ENCODE measurements at regions not wholly inside any gene's neighbourhood (a gene's known extent, or its start where the extent isn't known, plus 50 kb on each side); places are given as distances from the start of the nearest gene placed in this dataset.

- no peak overlapping the region for H3K27ac ChIP-seq
- TF ChIP-seq, protein P1, sequence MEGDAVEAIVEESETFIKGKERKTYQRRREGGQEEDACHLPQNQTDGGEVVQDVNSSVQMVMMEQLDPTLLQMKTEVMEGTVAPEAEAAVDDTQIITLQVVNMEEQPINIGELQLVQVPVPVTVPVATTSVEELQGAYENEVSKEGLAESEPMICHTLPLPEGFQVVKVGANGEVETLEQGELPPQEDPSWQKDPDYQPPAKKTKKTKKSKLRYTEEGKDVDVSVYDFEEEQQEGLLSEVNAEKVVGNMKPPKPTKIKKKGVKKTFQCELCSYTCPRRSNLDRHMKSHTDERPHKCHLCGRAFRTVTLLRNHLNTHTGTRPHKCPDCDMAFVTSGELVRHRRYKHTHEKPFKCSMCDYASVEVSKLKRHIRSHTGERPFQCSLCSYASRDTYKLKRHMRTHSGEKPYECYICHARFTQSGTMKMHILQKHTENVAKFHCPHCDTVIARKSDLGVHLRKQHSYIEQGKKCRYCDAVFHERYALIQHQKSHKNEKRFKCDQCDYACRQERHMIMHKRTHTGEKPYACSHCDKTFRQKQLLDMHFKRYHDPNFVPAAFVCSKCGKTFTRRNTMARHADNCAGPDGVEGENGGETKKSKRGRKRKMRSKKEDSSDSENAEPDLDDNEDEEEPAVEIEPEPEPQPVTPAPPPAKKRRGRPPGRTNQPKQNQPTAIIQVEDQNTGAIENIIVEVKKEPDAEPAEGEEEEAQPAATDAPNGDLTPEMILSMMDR (conservative IDR thresholded peaks at IDR 0.05), result no peak
- TF ChIP-seq ZFX (IDR thresholded peaks at IDR 0.05), result no peak
Measured at GRCh38 chr9:13020146-13021040, 245.6 kb downstream of the LURAP1L start.

- no peak overlapping the region for H3K27ac ChIP-seq
- TF ChIP-seq, protein P1 (conservative IDR thresholded peaks at IDR 0.05), result no peak
- no peak for TF ChIP-seq ZFX (IDR thresholded peaks at IDR 0.05)
Measured at GRCh38 chr9:13022756-13023155, 247.9 kb downstream of the LURAP1L start.

- H3K27ac ChIP-seq, result no peak overlapping the region
- TF ChIP-seq, protein P1 (conservative IDR thresholded peaks at IDR 0.05), result no peak
- no peak for TF ChIP-seq ZFX (IDR thresholded peaks at IDR 0.05)
Measured at GRCh38 chr9:13023498-13023897, 248.7 kb downstream of the LURAP1L start.

DNA sequence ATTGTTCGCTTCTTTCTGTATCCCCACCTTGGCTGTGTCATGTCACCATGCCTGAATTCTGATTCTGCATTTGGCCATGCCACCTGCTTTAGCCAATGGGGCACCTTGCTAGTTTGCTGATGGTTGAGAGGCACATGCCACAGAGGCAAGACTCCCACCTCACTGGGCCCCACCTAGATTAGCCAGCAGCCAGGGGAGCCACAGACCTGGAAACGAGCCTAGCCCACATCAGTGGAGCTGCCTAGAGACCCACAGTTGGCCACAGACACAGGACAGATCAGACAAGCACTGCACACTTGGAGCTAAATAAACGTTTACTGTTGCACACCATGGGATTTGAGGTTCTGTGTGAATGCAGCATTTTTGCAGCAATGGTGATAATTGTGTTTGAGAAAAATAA is 252.1 kb downstream of the LURAP1L start:
- no peak for TF ChIP-seq ZFX (IDR thresholded peaks at IDR 0.05)
- TF ChIP-seq, protein P1 (conservative IDR thresholded peaks at IDR 0.05), result no peak
- H3K27ac ChIP-seq, result no peak overlapping the region

GRCh38 chr9:13027879-13028278 is 251.6 kb downstream of the MPDZ start:
- no peak overlapping the region for H3K27ac ChIP-seq
- no peak for TF ChIP-seq ZFX (IDR thresholded peaks at IDR 0.05)
- TF ChIP-seq, protein P1 (conservative IDR thresholded peaks at IDR 0.05), result no peak

DNA sequence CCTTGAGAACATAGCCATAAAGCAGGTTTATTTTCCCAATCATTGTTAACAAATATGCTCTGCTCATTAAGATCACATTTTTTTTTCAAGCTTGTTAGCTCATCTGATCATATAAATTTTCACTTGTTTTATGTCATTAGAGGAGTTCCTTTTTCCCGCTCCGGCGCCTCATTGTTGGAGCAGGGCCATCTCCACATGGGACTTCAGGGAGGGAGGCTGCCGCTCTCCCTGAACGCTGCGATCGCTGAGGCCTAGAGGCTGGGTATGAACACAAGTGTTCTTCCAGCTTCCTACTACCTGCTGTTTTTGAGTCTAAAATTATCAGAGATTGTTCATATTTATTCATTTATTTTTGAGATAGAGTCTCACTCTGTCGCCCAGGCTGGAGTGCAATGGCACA is 246.9 kb downstream of the MPDZ start:
- no peak overlapping the region for H3K27ac ChIP-seq
- TF ChIP-seq, protein P1 (conservative IDR thresholded peaks at IDR 0.05), result no peak
- TF ChIP-seq ZFX (IDR thresholded peaks at IDR 0.05), result no peak

- no peak for TF ChIP-seq ZFX (IDR thresholded peaks at IDR 0.05)
- TF ChIP-seq, protein P1 (conservative IDR thresholded peaks at IDR 0.05), result peak; percentile 91
- no peak overlapping the region for H3K27ac ChIP-seq
Measured at GRCh38 chr9:13033959-13034693, 245.4 kb downstream of the MPDZ start.

Data from C4-2B (cell line).